H4 (cell line): ENCODE measurements at regions not wholly inside any gene's neighbourhood (a gene's known extent, or its start where the extent isn't known, plus 50 kb on each side); places are given as distances from the start of the nearest gene placed in this dataset.
"Not testable (repeated sequence)": the region's sequence is repeated elsewhere in the genome, so short reads cannot be mapped to it uniquely, and the experiment has no call there.

Experiments used
- DNase-seq: peaks from one replicate; pipeline ENCODE4 v3.0.0-alpha.2; 2015; ENCODE audit warnings: low spot score

DNA sequence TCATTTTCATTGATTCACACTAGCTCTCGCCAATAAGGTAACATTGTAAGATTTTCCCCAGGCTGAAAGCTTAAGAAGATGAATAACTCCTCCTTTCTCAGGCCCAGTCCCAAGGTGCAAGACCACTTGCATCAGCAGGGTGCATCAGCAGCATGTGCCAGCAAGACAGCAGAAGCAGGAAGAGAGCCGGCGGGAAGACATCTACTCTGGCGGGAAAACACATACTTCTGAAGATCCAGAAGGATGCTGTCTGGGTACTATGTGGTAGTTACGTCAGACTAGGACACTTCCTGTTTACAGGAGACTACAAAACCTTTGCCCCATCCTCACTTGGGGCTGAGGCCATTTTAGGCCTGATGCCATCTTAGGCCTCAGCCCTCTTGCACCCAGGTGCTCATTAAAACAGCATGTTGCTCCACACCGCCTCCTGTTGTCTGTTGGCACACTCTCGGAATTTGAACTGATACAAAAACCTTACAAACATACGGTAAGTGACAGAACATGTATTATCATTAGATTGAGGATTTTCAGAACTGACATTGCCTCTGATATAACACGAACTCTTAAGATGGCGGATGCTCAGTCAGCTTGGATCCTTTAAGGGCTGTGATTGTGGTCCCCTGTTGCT, 886.5 kb upstream of the EPHA5 start:
- DNase-seq: no peak

GRCh38 chr4:66555301-66555700, 885.0 kb upstream of the EPHA5 start:
- no peak for DNase-seq

GRCh38 chr4:66554826-66555225, 884.5 kb upstream of the EPHA5 start:
- DNase-seq: no peak

GRCh38 chr4:66545301-66545700, 875.0 kb upstream of the EPHA5 start:
- DNase-seq: not testable (repeated sequence)

DNA sequence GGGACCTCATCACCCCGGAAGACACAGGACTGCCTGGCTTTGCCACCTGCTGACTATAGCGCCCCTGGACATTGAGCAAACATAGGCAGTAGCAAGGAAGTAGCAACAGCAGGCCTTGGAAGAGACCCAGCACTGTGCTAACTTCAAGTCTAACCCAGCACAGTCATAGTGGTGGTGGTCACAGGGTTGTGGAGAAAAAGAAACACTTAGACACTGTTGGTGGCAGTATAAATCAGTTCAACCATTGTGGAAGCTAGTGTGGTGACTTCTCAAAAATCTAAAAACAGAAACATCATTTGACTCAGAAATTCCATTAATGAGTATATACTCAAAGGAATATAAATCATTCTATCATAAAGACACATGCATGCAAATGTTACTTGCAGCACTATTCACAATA, 874.0 kb upstream of the EPHA5 start:
- DNase-seq: no peak

DNA sequence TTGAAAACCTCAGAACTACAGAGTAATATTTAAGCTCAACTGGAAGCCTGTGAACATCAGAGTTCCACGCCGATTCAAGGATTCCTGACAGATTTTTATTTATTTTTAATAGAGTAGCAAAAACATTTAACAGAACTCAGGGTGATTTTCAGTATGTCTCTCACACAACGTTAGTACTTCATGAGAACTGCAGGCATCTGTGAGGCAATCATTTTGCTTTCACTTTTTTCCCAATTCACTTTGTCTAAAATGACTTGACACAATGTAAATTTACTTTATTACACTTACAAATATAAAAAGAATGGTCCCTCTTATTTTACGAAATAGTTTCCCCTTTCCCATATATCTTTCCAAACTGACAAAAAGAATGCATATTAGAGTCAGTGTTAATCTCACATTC, 869.5 kb upstream of the EPHA5 start:
- DNase-seq: peak; percentile 16

GRCh38 chr4:66524781-66525180, 854.5 kb upstream of the EPHA5 start:
- no peak for DNase-seq

- no peak for DNase-seq
Measured at GRCh38 chr4:66522244-66522643, 852.0 kb upstream of the EPHA5 start.

DNA sequence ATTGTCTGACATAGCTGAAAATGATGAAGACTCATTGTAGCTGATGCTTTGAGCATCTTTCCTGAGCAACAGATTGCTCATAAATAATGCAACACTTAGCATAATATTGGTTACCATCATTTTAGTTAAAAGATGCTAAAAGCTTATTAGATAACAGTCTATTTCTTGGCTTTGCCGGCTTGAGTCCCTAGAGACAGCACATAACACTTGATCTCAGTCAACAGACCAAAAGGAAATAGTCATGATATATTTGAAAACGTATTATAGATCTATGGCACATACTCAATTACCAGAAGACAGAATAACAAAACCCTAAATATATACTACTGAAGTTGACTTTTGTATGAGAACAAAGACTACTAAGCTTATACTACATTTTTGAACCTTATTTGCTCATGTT, 846.7 kb upstream of the EPHA5 start:
- no peak for DNase-seq

GRCh38 chr4:66506985-66507384, 836.7 kb upstream of the EPHA5 start:
- no peak for DNase-seq

GRCh38 chr4:66501997-66502396, 831.7 kb upstream of the EPHA5 start:
- DNase-seq: no peak

- DNase-seq: no peak
Measured at GRCh38 chr4:66490729-66491128, 820.4 kb upstream of the EPHA5 start.

GRCh38 chr4:66489783-66490452, 819.6 kb upstream of the EPHA5 start:
- peak; percentile 36 for DNase-seq

- DNase-seq: no peak
Measured at GRCh38 chr4:66489370-66489769, 819.1 kb upstream of the EPHA5 start.

GRCh38 chr4:66486068-66486467, 815.8 kb upstream of the EPHA5 start:
- DNase-seq: no peak

DNA sequence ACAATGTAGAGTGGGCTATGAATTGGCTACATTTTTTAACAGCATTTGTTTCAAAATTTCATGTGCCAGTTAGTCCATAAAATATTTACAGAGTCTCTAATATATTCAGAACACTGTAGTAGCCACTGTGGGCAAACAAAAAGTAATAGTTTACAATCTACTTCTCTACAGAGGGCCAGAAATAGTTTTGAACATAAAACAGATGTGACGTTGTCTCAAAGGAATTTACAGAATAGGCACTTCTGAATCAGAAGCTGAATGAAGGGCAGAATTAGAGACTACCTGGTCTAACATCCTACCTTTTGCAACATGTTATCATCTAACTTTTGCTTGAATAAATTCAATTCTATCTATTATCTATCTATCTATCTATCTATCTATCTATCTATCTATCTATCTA, 811.9 kb upstream of the EPHA5 start:
- DNase-seq: no peak

GRCh38 chr4:66475596-66475995, 805.3 kb upstream of the EPHA5 start:
- peak; percentile 6 for DNase-seq

GRCh38 chr4:66465111-66465510, 794.8 kb upstream of the EPHA5 start:
- no peak for DNase-seq

DNA sequence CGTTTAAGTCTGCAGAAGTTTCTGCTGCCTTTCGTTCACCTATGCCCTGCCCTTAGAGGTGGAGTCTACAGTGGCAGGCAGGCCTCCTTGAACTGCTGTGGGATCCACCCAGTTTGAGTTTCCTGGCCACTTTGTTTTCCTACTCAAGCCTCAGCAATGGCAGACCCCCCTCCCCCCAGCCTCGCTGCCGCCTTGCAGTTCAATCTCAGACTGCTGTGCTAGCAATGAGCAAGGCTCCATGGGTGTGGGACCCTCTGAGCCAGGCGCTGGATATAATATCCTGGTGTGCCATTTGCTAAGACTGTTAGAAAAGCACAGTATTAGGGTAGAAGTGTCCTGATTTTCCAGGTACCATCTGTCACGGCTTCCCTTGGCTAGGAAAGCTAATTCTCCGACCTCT, 792.6 kb upstream of the EPHA5 start:
- DNase-seq: not testable (repeated sequence)

- DNase-seq: no peak
Measured at GRCh38 chr4:66451741-66452140, 781.5 kb upstream of the EPHA5 start.

DNA sequence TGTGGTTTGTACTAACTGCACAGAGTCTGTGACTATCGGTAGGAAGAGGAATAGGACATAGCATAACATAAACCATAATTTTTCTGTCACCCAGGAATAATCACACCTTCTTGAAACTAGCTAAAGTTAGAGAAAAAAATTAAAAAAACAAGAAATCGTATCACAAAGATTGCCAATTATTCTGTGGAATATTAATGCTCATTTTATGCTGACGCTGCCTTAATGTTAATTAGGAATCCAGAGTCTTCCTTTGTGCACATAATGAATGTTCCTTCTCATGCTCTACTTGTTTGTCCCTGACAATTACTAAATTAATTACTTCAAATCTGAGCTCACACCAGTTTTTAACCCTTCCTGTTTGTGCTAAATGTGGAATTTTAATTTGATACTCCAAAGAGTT, 772.7 kb upstream of the EPHA5 start:
- DNase-seq: no peak

GRCh38 chr4:66439508-66439907, 769.2 kb upstream of the EPHA5 start:
- no peak for DNase-seq

DNA sequence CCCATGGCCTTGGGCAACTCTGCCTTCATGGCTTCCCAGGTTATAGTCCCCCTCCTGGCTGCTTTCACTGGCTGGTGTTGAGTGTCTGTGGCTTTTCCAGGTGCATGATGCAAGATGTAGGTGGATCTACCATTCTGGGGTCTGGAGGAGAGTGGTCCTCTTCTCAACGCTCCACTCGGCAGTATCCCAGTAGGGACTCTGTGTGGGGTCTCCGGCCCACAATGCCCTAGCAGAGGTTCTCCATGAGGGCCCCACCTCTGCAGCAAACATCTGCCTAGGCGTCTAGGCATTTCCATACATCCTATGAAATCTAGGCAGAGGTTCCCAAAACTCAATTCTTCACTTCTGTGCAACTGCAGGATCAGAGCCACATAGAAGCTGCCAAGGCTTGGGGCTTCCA, 763.4 kb upstream of the EPHA5 start:
- DNase-seq: no peak

DNA sequence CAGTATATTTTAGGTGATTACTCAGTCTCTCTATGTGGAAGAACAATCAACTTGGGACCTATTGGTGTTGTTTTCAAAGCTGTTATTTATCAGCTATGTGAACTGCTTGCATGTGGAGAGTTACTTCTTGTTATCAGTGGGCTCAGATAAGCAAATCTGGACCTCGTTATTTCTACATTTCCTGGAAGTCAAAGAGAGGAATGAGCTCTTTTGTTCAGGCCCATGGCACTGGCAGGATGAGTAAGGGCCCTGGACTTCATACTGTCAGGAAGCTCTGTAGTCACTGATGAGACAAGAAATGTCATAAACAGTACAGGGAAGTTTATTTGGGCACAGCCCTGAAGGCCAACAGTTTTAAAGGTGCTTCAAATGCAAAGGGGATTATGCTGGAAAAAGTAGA, 760.6 kb upstream of the EPHA5 start:
- DNase-seq: no peak
